ENCODE measurements at regions not wholly inside any gene's neighbourhood (a gene's known extent, or its start where the extent isn't known, plus 50 kb on each side); places are given as distances from the start of the nearest gene placed in this dataset.

DNA sequence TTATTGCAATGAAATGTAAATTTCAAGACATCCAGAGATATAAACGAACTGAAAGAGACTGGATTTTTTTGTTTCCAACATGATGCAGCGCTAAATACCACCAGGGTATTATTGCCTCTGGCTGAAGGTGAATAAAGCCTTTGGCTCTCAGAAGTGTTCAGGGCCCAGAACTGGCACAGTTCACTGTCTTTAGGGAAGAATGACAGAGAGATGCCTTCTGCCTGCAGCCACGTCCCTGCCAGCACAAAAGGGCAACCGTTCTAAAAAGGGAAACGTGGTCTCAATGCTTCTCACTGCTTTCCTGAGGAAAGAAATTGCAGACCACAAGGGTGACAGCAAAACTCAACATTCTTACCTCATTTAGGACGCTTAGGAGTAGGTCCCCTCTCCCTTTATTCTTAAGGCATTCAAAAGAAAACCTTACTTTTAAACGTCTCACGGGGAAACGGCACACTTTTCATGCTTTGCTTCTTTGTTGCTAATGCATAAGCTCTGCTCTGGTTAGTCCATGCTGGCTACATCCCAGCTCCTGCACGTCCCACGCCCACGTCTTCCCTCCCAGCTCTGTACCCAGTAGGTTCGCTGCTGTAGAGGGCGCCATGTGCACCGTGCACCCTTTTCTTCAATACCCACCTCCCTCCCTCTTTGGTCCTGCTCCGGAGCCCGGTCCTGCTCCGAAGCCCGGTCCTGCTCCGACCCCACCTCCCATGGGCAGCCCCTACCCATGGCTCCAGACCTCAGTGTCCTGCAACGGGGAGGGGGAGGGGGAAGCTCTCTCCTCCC, 171.0 kb downstream of the HRH4 start:
- no peak for DNase-seq (ENCODE audit: low read depth)
- TF ChIP-seq, protein P1, sequence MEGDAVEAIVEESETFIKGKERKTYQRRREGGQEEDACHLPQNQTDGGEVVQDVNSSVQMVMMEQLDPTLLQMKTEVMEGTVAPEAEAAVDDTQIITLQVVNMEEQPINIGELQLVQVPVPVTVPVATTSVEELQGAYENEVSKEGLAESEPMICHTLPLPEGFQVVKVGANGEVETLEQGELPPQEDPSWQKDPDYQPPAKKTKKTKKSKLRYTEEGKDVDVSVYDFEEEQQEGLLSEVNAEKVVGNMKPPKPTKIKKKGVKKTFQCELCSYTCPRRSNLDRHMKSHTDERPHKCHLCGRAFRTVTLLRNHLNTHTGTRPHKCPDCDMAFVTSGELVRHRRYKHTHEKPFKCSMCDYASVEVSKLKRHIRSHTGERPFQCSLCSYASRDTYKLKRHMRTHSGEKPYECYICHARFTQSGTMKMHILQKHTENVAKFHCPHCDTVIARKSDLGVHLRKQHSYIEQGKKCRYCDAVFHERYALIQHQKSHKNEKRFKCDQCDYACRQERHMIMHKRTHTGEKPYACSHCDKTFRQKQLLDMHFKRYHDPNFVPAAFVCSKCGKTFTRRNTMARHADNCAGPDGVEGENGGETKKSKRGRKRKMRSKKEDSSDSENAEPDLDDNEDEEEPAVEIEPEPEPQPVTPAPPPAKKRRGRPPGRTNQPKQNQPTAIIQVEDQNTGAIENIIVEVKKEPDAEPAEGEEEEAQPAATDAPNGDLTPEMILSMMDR (conservative IDR thresholded peaks at IDR 0.05; ENCODE audit: low read depth, low read length), result no peak
- no peak overlapping the region for H3K4me3 ChIP-seq (ENCODE audit: low read length)

DNA sequence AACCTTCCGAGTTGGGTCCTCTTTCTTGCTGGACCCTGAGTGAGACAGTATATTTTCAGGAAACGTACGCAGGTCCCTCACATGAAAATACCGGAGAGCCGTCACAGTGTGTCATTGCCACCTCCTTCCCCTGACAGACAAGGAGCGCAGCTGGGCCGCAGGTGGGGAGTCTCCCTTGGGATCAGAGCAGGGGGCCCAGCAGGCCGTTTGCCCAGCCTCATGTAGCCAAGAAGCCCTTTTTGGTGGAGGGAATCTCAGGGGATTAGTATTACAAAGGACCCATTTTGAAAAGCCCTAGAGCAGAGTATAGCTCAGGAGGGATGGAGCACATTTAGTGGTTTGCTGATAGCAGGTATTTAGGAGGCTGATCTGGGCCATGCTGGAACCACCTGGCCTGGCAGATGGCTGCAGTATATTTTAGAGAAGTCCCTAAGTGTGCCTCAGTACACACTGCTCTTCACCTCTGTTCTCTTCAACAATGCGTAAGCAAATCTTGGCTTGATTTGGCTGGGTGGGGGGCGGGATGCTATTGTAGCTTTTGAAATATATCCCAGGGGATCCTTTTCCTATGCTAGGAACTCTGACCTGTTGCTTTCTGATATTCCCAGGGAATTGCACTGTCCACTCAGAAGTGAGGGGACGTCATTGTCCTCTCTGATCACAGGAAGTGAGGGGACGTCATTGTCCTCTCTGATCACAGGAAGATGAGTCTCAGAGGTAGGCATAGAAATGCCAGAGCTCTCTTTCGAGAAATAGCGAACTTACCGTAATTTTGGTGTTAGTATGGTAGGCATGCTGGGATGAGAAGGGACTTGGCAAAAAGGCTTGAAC, 171.9 kb downstream of the HRH4 start:
- TF ChIP-seq, protein P1 (conservative IDR thresholded peaks at IDR 0.05; ENCODE audit: low read depth, low read length), result no peak
- H3K4me3 ChIP-seq (ENCODE audit: low read length), result no peak overlapping the region
- DNase-seq (ENCODE audit: low read depth), result no peak

DNA sequence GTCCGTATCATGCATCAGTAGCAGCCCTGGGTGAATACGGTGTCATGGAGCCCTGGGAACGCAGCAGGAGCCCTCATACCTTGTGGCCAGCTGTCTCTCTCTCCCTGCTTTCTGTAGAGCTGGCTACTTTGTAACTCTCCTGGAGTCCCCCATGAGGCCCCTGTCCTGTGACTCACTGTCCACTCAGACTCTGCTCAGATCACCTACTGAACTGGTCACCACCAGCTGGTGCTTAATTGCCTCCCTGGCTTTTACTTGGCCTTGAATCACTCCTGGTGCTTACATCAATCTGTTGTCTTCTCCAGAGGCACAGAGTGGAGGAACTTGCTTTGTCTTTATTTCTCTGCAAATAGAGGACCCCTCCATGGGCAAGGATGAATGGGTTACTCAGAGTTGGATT, 172.7 kb downstream of the HRH4 start:
- DNase-seq (ENCODE audit: low read depth), result no peak
- TF ChIP-seq, protein P1 (conservative IDR thresholded peaks at IDR 0.05; ENCODE audit: low read depth, low read length), result no peak
- H3K4me3 ChIP-seq (ENCODE audit: low read length), result no peak overlapping the region

DNA sequence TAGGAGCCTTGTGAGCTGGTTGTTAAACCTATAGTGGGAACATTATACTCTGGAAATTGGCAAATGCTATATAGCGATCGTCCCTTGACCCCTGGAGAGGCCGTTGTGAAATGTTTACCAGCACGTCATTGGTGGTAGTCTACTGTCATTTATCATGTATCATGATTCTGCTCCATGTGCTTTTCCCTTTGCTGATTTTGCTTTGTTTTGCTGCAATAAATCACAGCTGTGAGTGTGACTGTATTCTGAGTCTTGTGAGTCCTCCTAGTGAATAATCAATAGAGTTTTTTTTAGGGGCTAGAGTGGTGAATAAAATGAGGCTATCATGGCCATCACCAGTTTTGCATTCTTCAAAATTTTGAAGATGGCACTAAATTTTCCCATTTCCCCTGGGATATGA, 189.1 kb downstream of the HRH4 start:
- no peak for DNase-seq (ENCODE audit: low read depth)
- H3K4me3 ChIP-seq (ENCODE audit: low read length), result no peak overlapping the region
- TF ChIP-seq, protein P1 (conservative IDR thresholded peaks at IDR 0.05; ENCODE audit: low read depth, low read length), result no peak

DNA sequence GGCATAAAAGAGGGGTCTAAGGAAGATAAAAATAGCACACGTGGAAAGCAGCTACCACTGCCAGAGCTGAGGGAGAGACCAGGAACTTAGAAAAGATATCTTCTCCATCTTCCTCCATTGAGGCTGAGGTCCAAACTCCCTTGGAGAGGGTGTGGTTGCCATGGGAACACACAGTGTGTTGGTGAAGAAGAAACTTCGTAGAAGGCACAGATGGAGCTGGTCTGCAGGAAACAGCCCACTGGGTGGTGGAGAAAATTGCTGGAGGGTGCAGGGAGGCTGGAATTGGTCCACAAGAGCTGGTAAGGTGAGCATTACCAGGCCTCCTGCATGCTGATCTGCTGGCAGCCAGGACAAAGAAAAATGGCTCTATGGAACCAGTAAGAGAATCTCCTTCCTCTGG, 191.0 kb downstream of the HRH4 start:
- no peak for DNase-seq (ENCODE audit: low read depth)
- no peak overlapping the region for H3K4me3 ChIP-seq (ENCODE audit: low read length)
- TF ChIP-seq, protein P1 (conservative IDR thresholded peaks at IDR 0.05; ENCODE audit: low read depth, low read length), result no peak

DNA sequence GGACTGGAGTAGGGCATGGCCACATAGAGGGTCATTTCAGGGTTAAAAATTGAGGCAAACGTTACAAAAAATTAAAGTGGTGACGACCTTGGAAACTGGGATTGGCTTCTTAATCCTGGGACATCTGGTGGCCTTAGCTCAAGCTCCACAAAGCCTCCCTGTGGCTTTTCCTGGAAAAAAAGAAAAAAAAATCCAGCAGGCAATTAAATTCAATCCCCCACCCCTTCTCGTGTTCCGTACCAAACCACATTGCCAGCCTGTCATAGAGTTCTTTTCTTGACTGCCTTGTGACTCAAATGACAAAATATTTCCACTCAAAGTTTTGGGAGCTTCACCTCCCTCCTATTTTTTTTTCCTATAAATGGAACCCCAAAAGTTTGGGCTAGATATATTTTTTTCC, 195.6 kb downstream of the HRH4 start:
- DNase-seq (ENCODE audit: low read depth), result no peak
- TF ChIP-seq, protein P1 (conservative IDR thresholded peaks at IDR 0.05; ENCODE audit: low read depth, low read length), result no peak
- no peak overlapping the region for H3K4me3 ChIP-seq (ENCODE audit: low read length)

All from retinal pigment epithelial cell (primary cell).